ENCODE measurements at regions not wholly inside any gene's neighbourhood (a gene's known extent, or its start where the extent isn't known, plus 50 kb on each side); places are given as distances from the start of the nearest gene placed in this dataset.

- no peak overlapping the region for H3K27ac ChIP-seq
- intact Hi-C loops (cut with DNase I): no loop called here
- 54 to 56% (median 55%) methylated on average over 7 of the region's 7 CpGs for WGBS, 3 donors
- ATAC-seq (no peak), DNase-seq (no peak)
- H3K9me3 ChIP-seq: no peaks in the 10 kb centered on the region
- no peaks in the 10 kb centered on the region for H3K36me3 ChIP-seq (ENCODE audit: insufficient read depth in 1 of 2, low read depth in 1 of 2)
- no peak overlapping the region for H3K4me3 ChIP-seq
- no peaks in the 10 kb centered on the region for H3K4me1 ChIP-seq
- no peak for TF ChIP-seq CTCF (IDR thresholded peaks at IDR 0.05)
- H3K27me3 ChIP-seq (ENCODE audit: insufficient read depth in 3 of 3, low read length in 2 of 3): no peaks in the 10 kb centered on the region
Measured at GRCh38 chr12:107429006-107429705, 256.4 kb upstream of the PWP1 start.

- TF ChIP-seq CTCF (IDR thresholded peaks at IDR 0.05): no peak
- Histone ChIP-seq H3K9me3 (no peaks in the 10 kb centered on the region), H3K36me3 (ENCODE audit: insufficient read depth in 1 of 2, low read depth in 1 of 2) (no peaks in the 10 kb centered on the region), H3K27me3 (ENCODE audit: insufficient read depth in 3 of 3, low read length in 2 of 3) (no peaks in the 10 kb centered on the region), H3K27ac (no peak overlapping the region), H3K4me3 (no peak overlapping the region), H3K4me1 (no peaks in the 10 kb centered on the region)
- DNase-seq: no peak
- ATAC-seq: no peak
- WGBS, 3 donors: 50 to 76% (median 64%) methylated on average over 1 of the region's 1 CpG
- intact Hi-C loops (cut with DNase I): no loop called here
Measured at GRCh38 chr12:107431942-107432341, 253.7 kb upstream of the PWP1 start.

- intact Hi-C loops (cut with DNase I): no loop called here
- no peaks in the 10 kb centered on the region for H3K9me3 ChIP-seq
- H3K4me1 ChIP-seq: no peaks in the 10 kb centered on the region
- no peak overlapping the region for H3K27ac ChIP-seq
- H3K4me3 ChIP-seq: no peak overlapping the region
- H3K27me3 ChIP-seq (ENCODE audit: insufficient read depth in 3 of 3, low read length in 2 of 3): no peaks in the 10 kb centered on the region
- WGBS, 3 donors: 64 to 72% (median 72%) methylated on average over 3 of the region's 3 CpGs
- ATAC-seq (no peak), DNase-seq (no peak)
- no peak for TF ChIP-seq CTCF (IDR thresholded peaks at IDR 0.05)
- H3K36me3 ChIP-seq (ENCODE audit: insufficient read depth in 1 of 2, low read depth in 1 of 2): no peaks in the 10 kb centered on the region
Measured at GRCh38 chr12:107435072-107435471, 250.5 kb upstream of the PWP1 start.

GRCh38 chr12:107435520-107435919, 250.1 kb upstream of the PWP1 start:
- no peak for ATAC-seq
- H3K4me1 ChIP-seq: no peaks in the 10 kb centered on the region
- no peak overlapping the region for H3K4me3 ChIP-seq
- intact Hi-C loops (cut with DNase I): no loop called here
- no peaks in the 10 kb centered on the region for H3K27me3 ChIP-seq (ENCODE audit: insufficient read depth in 3 of 3, low read length in 2 of 3)
- WGBS, 3 donors: 54 to 73% (median 68%) methylated on average over 2 of the region's 2 CpGs
- H3K27ac ChIP-seq: no peak overlapping the region
- no peak for TF ChIP-seq CTCF (IDR thresholded peaks at IDR 0.05)
- DNase-seq: no peak
- no peaks in the 10 kb centered on the region for H3K9me3 ChIP-seq
- no peaks in the 10 kb centered on the region for H3K36me3 ChIP-seq (ENCODE audit: insufficient read depth in 1 of 2, low read depth in 1 of 2)

GRCh38 chr12:107436376-107436775, 249.2 kb upstream of the PWP1 start:
- ATAC-seq (no peak), DNase-seq (no peak)
- Histone ChIP-seq H3K27ac (no peak overlapping the region), H3K27me3 (ENCODE audit: insufficient read depth in 3 of 3, low read length in 2 of 3) (no peaks in the 10 kb centered on the region), H3K4me3 (no peak overlapping the region), H3K36me3 (ENCODE audit: insufficient read depth in 1 of 2, low read depth in 1 of 2) (no peaks in the 10 kb centered on the region), H3K9me3 (no peaks in the 10 kb centered on the region), H3K4me1 (no peaks in the 10 kb centered on the region)
- 83 to 87% (median 83%) methylated on average over 5 of the region's 5 CpGs for WGBS, 3 donors
- TF ChIP-seq CTCF (IDR thresholded peaks at IDR 0.05): no peak
- intact Hi-C loops (cut with DNase I): no loop called here
